Tibial nerve (tissue), 3 donors: ENCODE measurements at regions not wholly inside any gene's neighbourhood (a gene's known extent, or its start where the extent isn't known, plus 50 kb on each side); places are given as distances from the start of the nearest gene placed in this dataset.

Experiments
- CTCF ChIP-seq, 5 experiments: fragments of 200-600 bp in 3 of 5; fragments of 450-650 bp in 2 of 5; sonication (generic) in 3 of 5; IDR thresholded peaks; one replicate each; pipeline ENCODE4 v1.5.1; 2016 to 2019; ENCODE audit warnings: antibody characterized with exemption in 5 of 5, mild to moderate bottlenecking in 3 of 5, moderate library complexity in 2 of 5
- POLR2A ChIP-seq, 2 donors: fragments of 450-650 bp; IDR thresholded peaks; one replicate each; pipeline ENCODE4 v1.6.1; 2017; ENCODE audit warnings: antibody characterized with exemption in 2 of 2, mild to moderate bottlenecking in 2 of 2, moderate library complexity in 2 of 2

GRCh38 chr2:2763351-2764000 lies 432.4 kb upstream of the MYT1L start:
- TF ChIP-seq CTCF (IDR thresholded peaks at IDR 0.05), result no peak
- TF ChIP-seq POLR2A (IDR thresholded peaks at IDR 0.05), result no peak
